Urinary bladder (tissue), 3 donors: ENCODE measurements at regions not wholly inside any gene's neighbourhood (a gene's known extent, or its start where the extent isn't known, plus 50 kb on each side); places are given as distances from the start of the nearest gene placed in this dataset.
"Not testable (repeated sequence)": the region's sequence is repeated elsewhere in the genome, so short reads cannot be mapped to it uniquely, and the experiment has no call there.

ENCODE experiments used
- DNase-seq: peaks from one replicate; pipeline ENCODE4 v3.0.0-alpha.2; 2015; ENCODE audit errors: extremely low spot score
- H3K27ac ChIP-seq: one replicate; pipeline ENCODE4 v1.5.1; 2013; ENCODE audit warnings: low read depth, mild to moderate bottlenecking, moderate library complexity
- H3K36me3 ChIP-seq: one replicate; pipeline ENCODE4 v1.6.1; 2013; ENCODE audit warnings: mild to moderate bottlenecking, moderate library complexity; ENCODE audit not compliant: insufficient read depth
- H3K4me1 ChIP-seq: one replicate; pipeline ENCODE4 v1.6.1; 2013; ENCODE audit warnings: mild to moderate bottlenecking, moderate library complexity; ENCODE audit not compliant: insufficient read depth
- H3K4me3 ChIP-seq: one replicate; pipeline ENCODE4 v1.5.1; 2013; ENCODE audit warnings: low read depth, low read length
- WGBS: extraction: QIAGEN DNeasy Blood & Tissue Kit; methylation state at CpG from one replicate; pipeline ENCODE4 v1.1.7; 2013; 5-methylcytosine and 5-hydroxymethylcytosine counted together
- donor health status: healthy with polysubstance abuse.
- donor health status: healthy.

DNA sequence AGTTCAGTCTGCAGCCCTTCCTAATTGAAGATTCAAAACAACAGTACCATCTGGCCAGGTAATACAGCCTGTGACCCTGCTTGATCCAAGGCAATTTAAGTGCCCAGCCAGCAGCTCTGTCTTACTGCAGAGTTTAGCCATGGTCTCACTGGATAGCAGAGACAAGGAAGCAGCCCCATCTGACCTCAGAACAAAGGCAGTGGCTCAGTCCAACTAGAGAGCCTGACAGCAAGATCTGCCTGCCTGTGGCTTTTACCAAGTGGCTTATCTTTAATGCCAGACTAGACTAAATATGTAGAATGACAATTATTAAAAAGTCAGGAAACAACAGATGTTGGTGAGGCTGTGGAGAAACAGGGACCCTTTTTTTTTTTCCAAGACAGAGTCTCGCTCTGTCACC, 293.4 kb downstream of the DTHD1 start:
- Histone ChIP-seq H3K27ac (no peak overlapping the region), H3K36me3 (no peaks in the 10 kb centered on the region), H3K4me1 (no peaks in the 10 kb centered on the region), H3K4me3 (no peak overlapping the region)
- 100% methylated on average over 1 of the region's 1 CpG for WGBS
- no peak for DNase-seq

DNA sequence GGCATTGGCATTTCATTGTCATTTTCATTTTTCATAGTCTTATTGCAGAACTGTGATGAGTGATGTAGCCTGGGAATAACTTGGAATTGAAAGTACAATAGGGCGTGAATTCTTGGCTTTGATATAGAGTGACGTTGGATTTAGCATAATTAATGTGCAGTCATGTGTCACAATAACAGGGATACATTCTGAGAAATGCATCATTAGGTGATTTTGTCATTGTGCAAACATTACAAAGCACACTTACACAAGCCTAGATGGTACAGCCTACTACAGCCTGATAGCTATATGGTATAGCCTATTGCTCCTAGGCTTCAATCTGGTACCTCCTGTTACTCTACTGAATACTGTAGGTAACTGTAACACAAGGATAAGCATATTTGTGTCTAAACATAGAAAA, 300.8 kb downstream of the DTHD1 start:
- Histone ChIP-seq H3K36me3 (no peaks in the 10 kb centered on the region), H3K27ac (no peak overlapping the region), H3K4me1 (no peaks in the 10 kb centered on the region), H3K4me3 (no peak overlapping the region)
- 88% methylated on average over 2 of the region's 2 CpGs for WGBS
- DNase-seq = no peak

DNA sequence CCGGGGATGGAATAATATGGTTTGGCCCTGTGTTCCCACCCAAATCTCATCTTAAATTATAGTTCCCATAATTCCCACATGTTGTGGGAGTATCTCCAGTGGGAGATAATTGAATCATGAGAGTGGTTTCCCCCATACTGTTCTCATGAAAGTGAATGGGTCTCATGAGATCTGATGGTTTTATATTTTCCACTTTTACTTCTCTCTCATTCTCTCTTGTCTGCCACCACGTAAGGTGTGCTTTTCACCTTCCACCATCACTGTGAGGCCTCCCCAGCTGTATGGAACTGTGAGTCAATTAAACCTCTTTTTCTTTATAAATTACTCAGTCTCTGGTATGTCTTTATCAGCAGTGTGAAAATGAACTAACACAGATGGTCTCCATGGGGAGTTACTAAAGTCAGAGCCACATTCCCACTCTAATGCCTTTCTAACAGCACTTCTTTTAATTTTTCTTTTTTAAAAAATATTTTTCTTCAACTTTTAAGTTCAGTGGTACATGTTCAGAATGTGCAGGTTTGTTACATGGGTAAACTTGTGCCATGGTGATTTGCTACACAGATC, 306.6 kb downstream of the DTHD1 start:
- H3K36me3 ChIP-seq = no peaks in the 10 kb centered on the region
- H3K27ac ChIP-seq = no peak overlapping the region
- H3K4me3 ChIP-seq = no peak overlapping the region
- H3K4me1 ChIP-seq = no peaks in the 10 kb centered on the region
- no peak for DNase-seq
- WGBS = 90% methylated on average over 2 of the region's 2 CpGs

DNA sequence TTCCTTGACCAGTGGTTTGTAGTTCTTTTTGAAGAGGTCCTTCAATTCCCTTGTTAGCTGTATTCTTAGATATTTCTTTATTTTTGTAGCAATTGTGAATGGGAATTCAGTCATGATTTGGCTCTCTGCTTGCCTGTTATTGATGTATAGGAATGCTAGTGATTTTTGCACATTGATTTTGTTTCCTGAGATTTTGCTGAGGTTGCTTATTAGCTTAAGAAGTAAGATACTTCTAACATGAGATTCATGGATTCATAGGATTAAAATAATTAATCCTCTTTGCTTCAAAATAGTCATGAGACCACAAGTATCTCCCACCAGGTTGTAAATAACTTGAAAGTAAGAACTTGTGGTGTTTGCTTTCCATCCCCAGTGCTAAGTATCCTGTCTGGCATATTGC, 308.9 kb downstream of the DTHD1 start:
- DNase-seq = no peak
- no peak overlapping the region for H3K4me3 ChIP-seq

DNA sequence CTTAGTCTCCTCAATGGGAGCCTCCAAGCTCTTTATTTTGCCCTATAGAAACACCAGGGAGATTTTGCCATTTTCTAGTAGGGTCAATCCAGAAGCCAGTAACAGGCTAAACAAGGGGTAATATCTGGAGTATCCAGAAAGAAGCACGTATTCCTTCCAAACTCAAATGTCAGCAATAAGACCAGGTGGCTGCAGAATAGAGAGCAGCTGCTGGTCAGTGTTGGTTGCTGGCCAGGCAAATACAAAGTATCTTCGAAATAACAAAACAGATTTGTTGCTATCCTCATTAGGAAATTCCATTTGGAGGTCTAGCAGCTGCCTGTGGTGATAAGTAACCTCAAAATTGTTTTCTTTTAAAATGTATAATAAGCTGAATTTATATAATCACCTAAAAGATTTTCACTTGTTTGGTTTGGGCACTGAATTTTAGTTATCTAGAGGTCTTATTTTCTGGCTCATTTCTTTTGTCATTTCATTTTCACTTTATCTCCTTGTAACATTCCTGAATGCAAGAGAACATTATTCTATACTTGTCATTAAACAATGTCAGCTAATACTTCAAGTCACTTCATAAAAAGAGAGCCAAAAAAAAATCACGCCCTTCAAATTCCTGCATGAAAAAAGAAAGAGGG, 320.6 kb downstream of the DTHD1 start:
- DNase-seq = no peak
- WGBS = 48% methylated on average over 3 of the region's 3 CpGs
- Histone ChIP-seq H3K36me3 (no peaks in the 10 kb centered on the region), H3K27ac (no peak overlapping the region), H3K4me1 (no peaks in the 10 kb centered on the region), H3K4me3 (no peak overlapping the region)

More for the DNA sequence above, 308.9 kb downstream of the DTHD1 start:
- no peak overlapping the region for H3K27ac ChIP-seq
- no peaks in the 10 kb centered on the region for H3K36me3 ChIP-seq
- H3K4me1 ChIP-seq = no peaks in the 10 kb centered on the region

DNA sequence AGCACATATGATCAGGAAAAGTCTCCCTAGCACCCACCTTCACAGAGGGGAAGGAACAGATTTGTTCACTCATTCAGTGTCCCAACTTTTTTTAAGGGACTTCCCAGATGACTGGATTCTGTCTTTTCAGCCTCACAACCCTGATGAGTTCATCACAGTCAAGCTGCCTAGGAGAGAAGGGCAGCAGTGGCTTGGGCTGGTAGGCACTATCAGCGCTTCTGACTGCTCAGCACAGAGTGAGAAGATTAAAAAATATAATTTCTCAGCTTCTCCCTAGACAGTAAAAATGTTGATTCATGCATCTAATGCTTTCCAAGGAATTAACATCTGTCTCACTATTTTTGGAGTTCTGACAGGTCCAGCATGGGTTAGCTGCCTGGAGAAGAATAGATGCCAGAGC, 328.2 kb downstream of the DTHD1 start:
- Histone ChIP-seq H3K4me1 (no peaks in the 10 kb centered on the region), H3K27ac (no peak overlapping the region), H3K4me3 (no peak overlapping the region), H3K36me3 (no peaks in the 10 kb centered on the region)
- 72% methylated on average over 1 of the region's 1 CpG for WGBS
- DNase-seq = no peak

DNA sequence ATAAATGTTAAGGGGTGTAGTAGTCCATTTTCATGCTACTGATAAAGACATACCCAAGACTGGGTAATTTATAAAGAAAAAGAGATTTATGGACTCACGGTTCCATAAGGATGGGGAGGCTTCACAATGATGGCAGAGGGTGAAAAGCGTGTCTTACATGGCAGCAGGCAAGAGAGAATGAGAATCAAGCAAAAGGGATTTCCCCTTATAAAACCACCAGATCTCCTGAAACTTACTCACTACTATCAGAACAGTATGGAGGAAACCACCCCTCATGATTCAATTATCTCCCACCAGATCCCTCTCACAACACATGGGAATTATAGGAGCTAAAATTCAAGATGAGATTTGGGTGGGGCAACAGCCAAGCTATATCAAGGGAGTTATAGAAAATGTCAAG, 329.2 kb downstream of the DTHD1 start:
- no peak overlapping the region for H3K27ac ChIP-seq
- H3K4me1 ChIP-seq = no peaks in the 10 kb centered on the region
- no peak for DNase-seq
- 93% methylated on average over 2 of the region's 2 CpGs for whole genome bisulfite sequencing
- H3K4me3 ChIP-seq = no peak overlapping the region
- H3K36me3 ChIP-seq = no peaks in the 10 kb centered on the region

DNA sequence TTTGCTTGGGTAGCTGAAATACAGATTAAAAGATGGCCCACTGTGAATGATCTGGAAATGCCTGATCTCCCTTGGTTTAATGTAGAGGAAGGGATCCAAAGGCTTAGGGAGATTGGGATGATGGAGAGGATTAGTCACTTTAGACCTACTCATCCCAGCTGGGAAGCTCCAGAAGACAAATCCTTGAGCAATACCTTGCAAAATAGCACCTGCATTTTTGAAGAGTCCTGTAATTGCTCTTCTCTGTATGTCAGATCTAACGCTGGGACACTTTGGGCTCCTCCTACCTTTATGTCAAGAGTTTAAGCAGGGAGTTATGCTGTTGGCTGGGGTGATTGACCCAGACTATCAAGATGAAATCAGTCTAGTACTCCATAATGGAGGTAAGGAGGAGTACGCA, 331.7 kb downstream of the DTHD1 start:
- not testable (repeated sequence) for H3K27ac ChIP-seq, H3K4me3 ChIP-seq, H3K36me3 ChIP-seq, DNase-seq, H3K4me1 ChIP-seq
- 91% methylated on average over 2 of the region's 2 CpGs for WGBS

DNA sequence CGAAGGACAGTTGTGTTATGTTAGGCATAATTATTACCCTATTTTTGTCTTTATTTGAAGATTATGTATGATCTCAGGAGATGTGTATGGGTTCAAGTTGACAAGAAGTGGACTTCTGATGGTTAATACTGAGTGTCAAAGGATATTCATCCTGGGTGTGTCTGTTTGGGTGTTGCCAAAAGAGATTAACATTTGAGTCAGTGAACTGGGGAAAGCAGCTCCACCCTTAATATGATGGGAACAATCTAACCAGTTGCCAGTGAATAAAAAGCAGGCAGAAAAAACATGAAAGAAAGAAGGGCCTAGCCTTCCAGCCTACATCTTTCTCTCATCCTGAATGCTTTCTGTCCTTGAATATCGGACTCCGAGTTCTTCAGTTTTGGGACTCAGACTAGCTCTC, 332.6 kb downstream of the DTHD1 start:
- Histone ChIP-seq H3K4me3 (no peak overlapping the region), H3K27ac (no peak overlapping the region), H3K36me3 (no peaks in the 10 kb centered on the region), H3K4me1 (no peaks in the 10 kb centered on the region)
- 61% methylated on average over 3 of the region's 3 CpGs for WGBS
- DNase-seq = no peak

DNA sequence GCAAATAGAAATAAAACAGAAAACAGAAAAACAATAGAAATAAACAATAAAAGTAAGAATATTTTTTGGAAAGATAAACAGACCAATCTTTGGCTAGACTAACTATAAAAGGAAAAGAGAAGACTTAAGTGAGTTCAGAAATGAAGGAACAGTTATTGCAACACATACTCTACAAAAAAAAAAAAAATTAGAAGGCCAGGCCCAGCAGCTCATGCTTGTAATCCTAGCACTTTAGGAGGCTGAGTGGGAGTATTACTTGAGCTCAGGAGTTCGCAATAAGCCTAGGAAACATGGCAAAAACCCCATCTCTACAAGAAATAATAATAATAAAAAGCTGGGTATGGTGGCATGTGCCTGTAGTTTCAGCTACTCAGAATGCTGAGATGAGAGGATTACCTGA, 336.7 kb downstream of the DTHD1 start:
- Histone ChIP-seq H3K4me3 (no peak overlapping the region), H3K27ac (no peak overlapping the region), H3K36me3 (no peaks in the 10 kb centered on the region), H3K4me1 (no peaks in the 10 kb centered on the region)
- 58% methylated on average over 1 of the region's 1 CpG for WGBS
- DNase-seq = no peak

DNA sequence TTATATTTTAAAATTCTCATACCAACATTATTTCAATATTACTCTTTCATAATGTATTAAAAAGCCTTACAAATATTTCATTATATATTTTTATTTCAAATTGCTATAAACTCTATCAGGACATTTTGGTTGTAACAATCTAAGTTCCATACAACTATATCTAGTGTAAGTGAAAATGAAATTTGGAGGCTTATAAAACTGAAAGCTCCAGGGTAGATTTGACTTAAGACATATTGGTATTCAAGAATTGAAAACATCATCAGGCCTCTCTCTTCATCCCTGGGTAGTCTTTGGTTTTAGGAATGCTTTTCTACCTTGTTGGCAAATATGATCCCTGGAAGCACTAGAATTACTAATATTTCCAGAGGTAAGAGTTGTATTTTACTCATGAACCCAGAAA, 342.6 kb downstream of the DTHD1 start:
- Histone ChIP-seq H3K36me3 (no peaks in the 10 kb centered on the region), H3K4me1 (no peaks in the 10 kb centered on the region), H3K27ac (no peak overlapping the region), H3K4me3 (no peak overlapping the region)
- DNase-seq = no peak

DNA sequence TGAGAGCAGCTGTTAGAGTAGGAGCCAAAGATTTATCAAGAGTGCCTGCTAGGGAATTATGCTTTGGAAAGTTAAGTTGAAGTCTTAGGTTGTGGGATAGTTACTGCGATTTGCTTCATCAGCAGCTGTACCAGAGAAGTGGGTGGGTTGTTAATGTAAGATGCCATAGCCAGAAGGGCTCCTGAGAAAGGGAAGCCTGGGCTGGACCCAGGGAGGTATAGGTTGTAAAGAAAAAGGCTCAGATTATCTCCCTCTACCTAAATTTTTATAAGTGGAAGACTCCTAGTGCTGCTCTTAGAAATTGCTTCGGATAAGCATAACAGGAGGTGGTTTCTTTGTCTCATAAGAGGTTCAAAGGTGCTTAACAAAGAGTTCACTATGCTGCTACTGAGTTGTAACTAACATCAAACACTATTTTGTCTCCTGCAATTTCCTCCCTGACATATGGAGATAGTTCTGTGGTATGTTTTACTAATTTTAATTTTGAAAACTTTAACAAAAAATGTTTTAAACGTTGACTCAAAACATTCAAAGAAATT, 356.9 kb downstream of the DTHD1 start:
- WGBS = 28% methylated on average over 3 of the region's 3 CpGs
- H3K36me3 ChIP-seq = no peaks in the 10 kb centered on the region

DNA sequence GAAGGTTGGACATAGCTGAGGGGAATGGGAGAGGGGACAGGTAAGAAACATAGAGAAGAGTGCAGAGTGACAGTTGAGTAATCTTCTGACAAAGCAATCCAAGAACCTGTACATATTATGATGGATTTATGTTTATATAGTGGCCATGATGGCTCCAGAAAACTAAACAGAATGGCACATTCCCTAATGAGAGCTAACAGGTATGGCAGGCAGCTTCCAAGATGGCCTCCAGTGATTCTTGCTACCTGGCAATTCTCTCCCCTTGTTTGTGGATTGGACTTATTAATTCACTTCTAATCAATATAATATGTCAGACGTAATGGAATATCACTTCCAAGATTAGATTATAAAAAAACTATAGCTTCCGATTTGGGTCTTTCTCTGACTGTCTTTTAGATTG, 359.5 kb downstream of the DTHD1 start:
- Histone ChIP-seq H3K4me1 (no peaks in the 10 kb centered on the region), H3K4me3 (no peak overlapping the region), H3K27ac (no peak overlapping the region), H3K36me3 (no peaks in the 10 kb centered on the region)
- WGBS = 95% methylated on average over 2 of the region's 2 CpGs
- DNase-seq = no peak

More for the DNA sequence above, 356.9 kb downstream of the DTHD1 start:
- Histone ChIP-seq H3K4me3 (no peak overlapping the region), H3K4me1 (no peaks in the 10 kb centered on the region), H3K27ac (no peak overlapping the region)
- DNase-seq = no peak

DNA sequence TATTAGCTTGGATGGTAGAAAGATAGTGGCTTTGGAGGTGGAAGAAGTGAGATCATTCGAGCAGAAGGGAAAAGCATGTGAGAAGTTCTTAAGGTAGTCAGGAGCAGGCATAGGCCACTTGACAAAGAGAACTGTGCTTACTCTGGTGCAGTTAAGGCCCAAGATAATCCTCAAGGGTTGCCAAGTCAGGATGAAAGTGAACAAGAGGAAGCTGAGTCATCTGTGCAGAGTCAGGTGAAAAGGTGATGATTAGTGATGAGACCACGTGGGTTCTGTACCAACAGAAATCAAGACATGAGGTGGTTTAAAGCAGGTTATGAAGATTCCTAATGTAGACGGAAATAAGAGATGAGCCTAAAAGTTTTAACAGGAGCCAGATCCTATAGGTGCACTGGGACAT, 369.8 kb downstream of the DTHD1 start:
- H3K27ac ChIP-seq = no peak overlapping the region
- no peaks in the 10 kb centered on the region for H3K4me1 ChIP-seq
- no peak for DNase-seq
- H3K36me3 ChIP-seq = no peaks in the 10 kb centered on the region
- no peak overlapping the region for H3K4me3 ChIP-seq
- 85% methylated on average over 3 of the region's 3 CpGs for WGBS

DNA sequence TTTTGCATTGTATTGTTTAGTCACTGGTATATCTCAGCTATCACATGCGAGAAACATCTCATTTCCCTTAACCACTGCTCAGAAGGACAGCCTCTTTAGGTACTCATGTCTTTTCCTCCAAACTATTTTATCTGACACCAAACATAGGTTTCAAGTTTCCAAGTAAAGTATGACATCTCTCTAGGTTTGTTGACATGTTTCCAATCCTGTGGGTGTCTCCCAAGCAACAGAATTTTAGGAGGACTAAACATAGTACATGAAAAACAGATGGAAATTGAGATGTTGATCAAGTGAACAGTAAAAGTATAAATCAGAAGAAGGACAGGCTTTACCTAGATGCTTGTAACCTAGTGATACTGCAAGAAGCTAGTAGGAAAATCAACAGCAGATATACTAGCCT, 371.4 kb downstream of the DTHD1 start:
- Histone ChIP-seq H3K4me1 (no peaks in the 10 kb centered on the region), H3K27ac (no peak overlapping the region), H3K4me3 (no peak overlapping the region), H3K36me3 (no peaks in the 10 kb centered on the region)
- no peak for DNase-seq
- 90% methylated on average over 1 of the region's 1 CpG for WGBS
